Daoy (cell line): ENCODE measurements at regions not wholly inside any gene's neighbourhood (a gene's known extent, or its start where the extent isn't known, plus 50 kb on each side); places are given as distances from the start of the nearest gene placed in this dataset.
A peak's percentile ranks its signal among the peaks of the same experiment; 100 is the strongest.
"Not testable (repeated sequence)": the region's sequence is repeated elsewhere in the genome, so short reads cannot be mapped to it uniquely, and the experiment has no call there.

Experiments used
- DNase-seq: peaks from one replicate; pipeline ENCODE4 v3.0.0-alpha.2; 2015; ENCODE audit warnings: low read depth

DNA sequence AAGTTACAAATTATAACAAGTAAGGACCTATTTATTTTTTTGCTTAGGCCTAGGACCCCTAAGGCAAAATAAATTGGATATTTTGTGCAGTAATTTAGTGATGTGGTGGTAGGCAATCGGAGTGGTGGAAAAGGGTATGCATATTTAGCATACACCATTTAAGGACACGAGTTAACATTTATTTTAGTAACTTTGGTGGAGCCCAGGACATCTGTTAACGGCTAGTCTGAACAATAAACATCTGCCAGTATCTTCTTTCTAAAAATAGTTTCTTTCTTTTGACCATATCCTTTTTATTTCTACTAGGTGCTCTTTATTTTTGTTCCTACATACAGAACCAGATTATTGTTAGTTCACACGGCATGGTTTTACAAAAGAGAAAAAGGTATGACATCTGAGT, 326.3 kb downstream of the CHL1 start:
- no peak for DNase-seq

DNA sequence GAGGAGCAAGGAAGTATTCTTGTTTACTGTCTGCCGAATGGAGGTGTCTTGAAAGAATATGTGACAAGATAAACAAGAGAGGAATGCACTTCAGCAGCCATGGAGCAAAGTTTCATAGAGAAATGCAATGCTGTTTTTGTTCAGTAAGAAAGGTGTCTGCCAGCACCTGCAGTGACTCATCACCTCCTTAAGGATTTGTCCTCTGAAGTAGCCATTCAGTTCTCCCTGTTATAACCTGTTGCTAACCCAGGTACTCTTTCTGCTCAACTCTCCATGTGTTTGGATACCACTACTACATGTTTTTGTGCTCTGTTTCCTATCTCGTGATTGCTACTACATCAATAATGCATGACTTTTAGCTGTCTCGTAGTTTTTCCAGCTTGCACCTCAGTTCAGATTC, 328.9 kb downstream of the CHL1 start:
- DNase-seq: no peak

DNA sequence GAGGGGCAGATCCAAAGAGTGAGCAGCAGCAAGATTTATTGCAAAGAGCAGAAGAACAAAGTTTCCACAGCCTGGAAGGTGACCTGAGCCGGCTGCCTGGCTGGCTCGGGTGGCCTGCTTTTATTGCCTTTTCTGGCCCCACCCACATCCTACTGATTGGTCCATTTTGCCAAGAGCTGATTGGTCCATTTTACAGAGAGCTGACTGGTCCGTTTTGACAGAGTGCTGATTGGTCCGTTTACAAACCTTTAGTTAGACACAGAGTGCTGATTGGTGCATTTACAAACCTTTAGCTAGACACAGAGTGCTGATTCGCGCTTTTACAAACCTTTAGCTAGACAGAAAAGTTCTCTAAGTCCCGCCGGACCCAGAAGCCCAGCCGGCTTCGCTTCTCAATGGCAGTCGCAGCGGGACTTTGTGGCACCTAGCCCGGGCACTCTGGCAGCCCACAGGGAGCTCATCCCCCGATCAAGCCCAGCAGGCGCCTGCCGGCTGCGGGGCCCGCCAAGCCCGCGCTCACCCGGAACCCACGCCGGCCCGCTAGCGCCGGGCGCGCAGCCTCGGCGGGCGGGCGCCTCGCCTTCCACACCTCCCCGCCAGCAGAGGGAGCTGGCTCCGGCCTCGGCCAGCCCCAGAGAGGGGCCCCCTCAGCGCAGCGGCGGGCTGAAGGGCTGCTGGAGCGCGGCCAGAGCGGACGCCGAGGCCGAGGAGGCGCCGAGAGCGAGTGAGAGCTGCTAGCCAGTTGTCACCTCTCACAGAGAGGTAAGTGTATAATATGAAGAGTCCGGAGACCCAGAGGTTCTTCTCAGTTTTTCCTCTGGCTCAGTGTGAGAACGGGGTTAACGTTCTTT, 339.2 kb downstream of the CHL1 start:
- DNase-seq: peak; percentile 0

DNA sequence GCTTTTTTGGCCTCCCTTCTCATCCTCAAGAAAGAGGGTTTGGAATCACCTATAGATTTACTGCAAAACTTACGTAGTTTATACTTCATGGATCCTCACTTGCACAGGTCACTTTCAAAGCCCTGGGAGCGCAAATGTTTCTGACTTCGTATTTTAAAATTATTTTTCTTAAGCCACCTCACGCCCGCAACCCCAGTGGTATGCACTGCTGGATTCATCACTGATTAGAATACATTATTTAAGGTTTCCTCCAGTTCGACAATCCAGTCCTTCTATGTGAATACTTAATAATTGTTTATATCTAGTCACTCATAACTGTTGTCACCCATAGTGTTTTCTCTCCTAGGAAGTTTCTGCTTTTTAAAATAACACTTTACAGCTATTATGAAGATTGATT, 339.9 kb downstream of the CHL1 start:
- DNase-seq: no peak

DNA sequence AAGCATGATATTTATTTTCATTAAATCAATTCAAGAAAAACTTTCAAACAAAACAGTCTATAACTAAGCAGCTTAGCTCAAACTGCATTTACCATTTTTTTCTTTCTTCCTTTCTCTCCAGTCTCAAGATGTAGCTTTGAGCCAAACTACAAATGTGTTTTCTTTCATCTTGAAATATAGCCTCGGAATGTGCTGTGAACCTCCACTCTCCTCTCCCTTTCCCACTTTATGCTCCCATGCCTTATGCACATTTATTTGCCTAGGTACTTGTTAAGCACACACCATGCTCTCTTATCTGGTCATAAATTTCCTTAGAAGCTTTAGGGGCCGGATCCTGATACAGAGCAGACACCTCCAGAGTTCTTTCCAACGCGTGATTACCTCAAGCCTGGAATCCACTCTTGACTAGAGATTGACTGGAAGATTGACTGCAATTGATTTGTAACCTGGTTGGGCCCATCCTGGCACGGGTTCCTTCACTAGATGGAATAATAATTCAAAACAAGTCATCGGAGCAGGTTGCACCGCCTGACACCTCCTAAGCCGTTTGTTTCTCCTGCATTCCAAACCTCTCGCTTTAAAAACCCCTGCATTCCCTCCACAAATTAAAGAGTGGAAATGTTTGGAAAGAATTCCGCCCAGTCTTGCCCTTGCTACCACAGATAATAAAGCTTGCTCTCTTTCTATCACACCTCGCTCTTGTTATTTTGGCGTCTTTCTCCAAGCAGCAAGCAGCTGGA, 344.7 kb downstream of the CHL1 start:
- DNase-seq: no peak

DNA sequence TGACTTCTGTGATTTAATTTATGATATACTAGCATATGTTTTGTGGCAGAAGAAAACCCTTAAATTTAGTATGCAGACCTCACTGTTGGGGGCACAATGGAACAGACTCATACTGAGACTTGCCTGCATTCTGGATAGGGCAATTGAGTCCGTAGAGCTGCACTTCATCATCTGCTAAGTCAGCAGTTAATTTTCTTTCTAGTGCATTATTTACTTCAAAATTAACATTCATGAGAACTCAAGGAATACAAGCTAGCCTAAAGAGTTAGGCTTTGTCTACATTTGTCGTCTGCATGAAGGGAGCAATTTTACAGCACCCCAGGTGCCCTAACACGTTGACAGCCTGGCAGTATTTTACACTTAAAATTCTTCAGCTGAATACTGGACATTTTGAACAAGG, 345.5 kb downstream of the CHL1 start:
- DNase-seq: no peak

DNA sequence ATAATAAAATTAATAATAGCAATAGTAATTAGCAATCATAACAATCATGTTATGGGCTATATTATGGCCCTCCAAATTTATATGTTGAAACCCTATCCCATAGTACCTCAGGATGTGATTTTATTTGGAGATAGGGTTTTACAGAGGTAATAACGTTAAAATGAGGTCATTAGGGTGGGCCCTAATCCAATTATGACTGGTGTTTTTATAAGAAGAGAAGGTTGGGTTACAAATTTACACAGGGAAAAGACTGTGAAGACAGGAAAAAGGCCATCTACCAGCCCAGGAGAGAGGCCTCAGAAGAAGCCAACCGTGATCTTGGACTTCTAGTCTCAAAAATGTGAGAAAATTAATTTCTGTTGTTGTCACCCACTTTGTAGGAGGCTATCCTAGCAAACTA, 353.1 kb downstream of the CHL1 start:
- no peak for DNase-seq

DNA sequence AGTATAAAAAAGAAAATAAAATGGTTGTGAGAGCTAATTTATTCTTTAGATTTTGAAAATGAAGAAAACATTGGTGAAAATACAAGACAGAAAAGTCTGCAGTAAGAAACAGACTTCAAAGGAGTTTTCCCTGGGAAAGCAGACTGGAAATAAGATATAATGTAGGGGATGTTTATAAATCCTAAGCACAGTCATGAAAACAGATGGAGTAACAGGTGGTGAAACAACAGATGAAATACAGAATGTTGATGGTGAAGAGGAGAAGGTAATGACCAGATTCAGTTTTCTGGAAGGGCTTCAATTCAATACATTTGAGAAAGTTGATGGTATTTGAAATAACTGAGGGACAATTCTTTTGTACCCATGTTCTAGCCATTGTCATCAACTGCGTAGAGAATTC, 353.9 kb downstream of the CHL1 start:
- no peak for DNase-seq

DNA sequence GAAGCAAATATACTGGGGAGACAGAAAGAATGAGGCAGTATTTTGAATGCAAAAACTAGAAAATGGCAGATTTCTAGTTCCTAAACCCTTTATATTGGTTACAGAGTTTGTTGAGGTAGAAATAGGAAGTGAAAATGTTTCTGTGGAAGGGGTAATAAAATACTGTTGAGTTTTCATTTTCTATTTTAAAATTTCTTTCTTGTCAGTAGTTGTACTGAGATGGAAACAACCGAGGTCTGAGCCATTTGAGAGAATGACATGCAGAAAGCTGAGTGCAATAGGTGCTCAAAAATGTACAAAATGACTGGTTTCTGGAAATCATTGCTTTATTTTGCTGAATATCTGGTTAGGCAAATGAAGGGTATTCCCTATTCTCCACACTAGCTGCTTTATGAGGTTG, 361.4 kb downstream of the CHL1 start:
- DNase-seq: no peak

DNA sequence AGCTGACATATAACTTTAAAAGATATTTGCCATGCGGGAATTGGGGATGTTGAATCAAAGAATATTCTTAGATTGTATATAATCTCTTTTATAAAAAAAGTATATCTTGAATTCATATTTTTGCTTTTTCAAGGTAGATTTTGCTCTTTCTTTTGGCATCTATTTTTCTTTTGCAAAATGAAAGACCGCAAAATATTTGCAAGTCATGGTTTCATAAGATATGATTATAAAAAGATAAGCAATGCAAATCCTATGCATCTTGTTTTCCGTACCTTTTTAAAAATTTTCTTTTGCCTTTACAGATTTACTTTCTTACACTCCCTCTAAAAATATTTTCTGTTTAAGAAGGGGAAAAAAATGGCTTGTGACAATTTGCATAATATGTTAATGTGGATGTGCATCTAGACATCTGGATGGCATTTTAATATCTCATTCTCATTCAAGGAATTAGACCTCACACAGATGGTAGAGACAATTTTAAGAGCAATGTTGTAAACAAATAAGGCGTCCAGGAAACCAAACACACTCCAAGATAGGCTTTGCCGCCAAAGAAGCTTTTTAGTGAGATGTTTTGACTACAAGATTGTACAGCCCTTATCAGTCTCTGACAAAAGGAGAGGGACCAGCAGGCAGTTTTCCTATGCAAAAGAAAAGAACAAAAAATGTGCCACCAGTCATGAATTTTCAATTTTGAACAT, 371.1 kb downstream of the CHL1 start:
- DNase-seq: no peak

DNA sequence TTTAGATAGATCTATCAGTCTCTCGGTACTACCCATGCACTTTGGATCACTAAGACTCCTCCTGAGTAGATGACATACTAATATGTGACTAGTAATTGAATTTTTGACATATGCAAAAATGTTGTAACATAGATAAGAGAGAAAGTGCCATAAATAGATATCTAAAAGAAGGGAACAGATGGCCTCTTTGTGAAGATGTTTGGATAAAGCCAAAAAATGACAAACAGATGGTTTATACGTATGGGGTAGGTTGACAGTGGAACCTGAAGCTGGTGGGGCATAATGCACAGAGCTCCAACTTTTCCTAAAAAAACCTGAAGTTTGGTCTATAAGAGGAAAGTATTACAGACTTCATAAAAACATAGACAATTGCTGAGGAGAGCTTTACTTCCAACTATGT, 383.0 kb downstream of the CHL1 start:
- DNase-seq: not testable (repeated sequence)

DNA sequence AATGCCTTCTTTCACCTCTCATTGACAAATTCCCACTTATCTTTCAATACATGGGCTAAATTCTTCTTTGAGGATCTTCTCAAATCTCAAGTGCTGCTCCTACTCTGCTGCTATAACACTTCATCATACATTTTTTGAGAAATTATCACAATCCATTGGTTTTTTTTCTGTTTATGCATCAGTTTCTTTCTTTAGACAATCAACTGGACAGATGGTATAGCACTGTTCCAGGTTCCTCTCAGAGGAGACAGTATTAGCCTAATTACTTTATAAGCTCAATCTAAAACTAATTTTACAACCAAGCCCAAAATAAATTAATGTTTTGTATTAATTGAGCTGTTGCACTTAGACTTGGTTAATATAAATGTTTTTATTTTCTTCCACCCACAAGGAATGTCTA, 392.5 kb downstream of the CHL1 start:
- DNase-seq: not testable (repeated sequence)

DNA sequence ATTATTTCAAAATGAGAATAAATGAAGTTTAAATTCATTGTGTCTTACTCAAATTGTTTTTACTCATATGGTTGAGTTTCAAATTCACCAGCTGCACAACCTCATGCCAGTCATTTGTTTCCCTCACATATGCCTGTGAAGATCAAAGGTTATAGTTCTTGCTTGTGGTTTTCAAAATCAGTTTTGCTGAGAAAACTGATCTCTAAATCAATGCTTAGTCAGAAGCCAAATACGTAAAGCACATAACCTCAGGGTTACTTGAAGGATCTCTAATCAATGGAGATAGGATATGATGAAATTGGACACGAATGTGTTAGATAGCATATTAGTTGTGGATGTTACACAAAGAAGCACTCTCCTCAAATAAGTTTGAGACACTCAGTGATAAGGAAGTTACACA, 400.7 kb downstream of the CHL1 start:
- not testable (repeated sequence) for DNase-seq

DNA sequence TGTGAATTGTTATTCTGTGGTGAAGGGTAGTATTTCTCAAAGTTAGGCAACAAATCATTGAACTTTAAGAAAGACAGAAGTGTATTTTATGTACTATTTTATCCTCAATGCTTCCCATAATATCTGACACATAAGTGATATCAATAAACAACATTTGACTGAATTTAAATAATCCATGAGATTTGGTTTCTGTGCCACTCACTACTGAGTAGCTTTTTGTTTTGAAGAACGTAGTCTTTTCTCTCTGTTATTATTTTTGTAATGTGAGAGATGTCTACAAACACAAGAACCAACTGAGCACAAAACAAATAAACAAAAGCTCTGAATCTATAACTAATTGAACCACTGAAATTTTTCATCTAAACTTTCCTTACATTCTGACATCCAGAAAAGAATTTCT, 401.2 kb downstream of the CHL1 start:
- DNase-seq: not testable (repeated sequence)

DNA sequence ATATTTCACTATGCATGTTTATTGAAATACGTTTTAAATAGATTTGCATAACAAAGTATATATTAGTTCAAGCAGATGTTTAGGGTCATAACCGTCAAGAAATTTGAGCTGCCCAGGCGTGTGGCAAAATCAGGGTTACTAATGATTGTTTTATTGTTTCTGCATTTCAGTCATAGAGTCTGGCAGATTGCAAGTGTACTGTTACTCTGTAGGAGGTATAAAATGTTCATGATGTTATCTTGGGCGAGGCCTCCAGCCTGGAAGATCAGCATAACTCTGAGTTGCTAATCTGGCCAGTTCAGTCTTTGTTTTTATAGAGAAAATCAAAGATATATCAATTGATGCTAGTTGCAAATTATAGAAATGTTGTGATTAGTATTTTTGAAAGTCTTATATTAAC, 410.9 kb downstream of the CHL1 start:
- DNase-seq: not testable (repeated sequence)

DNA sequence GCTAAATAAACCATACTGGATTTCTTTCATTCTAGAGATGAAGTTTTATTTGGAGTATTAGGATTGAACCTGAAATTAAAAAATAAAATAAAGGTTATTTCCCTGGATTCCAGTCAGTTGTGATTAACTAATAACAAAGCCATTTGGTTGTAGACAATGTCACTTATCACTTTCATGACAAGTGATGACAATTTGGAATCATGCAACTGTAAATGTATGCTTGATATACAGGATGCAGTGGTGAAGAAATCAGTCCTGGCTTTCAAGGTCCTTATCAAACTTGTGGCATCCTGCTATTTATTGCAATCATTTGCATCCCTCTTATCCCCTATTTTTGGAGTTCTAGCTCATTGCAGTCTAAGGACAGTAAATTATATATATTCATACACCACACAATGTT, 425.2 kb downstream of the CHL1 start:
- no peak for DNase-seq

DNA sequence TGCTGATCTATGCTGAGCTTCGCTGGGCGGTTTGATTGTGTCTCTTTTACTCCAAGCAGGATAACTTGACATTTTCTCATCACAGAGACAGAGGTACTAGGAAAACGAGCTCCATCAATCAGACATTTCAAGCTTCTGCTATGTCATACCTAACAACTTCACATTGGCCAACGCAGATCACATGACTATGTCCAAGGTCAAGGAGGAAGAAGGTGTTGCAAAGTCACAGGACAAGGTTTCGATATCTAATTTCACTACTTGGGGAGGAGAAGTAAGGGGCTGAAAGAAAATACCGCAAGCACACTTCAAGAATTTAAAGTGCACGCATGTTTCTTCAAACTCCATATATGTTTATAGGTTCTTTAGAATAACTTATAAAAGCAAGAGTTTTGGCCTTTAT, 425.8 kb downstream of the CHL1 start:
- no peak for DNase-seq

DNA sequence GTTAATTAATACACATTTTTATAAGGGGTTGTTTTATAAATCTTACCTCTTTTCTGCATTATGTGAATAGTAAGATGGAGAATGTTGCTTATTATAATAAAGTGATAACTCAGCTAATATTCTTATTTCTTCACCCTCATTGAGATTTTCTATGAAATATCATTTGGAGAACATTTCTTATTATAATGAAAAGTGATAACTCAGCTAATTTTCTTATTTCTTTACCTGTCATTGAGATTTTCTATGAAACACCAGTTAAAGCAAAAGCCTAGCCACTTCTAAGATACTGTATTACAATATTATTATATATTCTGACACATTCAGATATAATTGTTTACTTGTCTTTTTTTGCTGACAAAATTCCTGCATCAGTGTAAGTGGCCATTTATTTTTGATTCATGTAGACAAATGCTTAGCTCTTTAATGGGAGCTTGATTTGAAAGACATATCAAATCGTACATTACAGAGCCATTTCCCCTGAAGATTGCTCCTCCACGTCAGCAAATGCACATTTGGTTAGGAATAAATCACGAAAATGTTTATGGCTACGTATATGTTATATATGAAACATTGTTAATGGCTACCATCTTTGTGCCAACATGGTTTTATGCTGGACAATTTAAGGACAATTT, 427.5 kb downstream of the CHL1 start:
- no peak for DNase-seq

DNA sequence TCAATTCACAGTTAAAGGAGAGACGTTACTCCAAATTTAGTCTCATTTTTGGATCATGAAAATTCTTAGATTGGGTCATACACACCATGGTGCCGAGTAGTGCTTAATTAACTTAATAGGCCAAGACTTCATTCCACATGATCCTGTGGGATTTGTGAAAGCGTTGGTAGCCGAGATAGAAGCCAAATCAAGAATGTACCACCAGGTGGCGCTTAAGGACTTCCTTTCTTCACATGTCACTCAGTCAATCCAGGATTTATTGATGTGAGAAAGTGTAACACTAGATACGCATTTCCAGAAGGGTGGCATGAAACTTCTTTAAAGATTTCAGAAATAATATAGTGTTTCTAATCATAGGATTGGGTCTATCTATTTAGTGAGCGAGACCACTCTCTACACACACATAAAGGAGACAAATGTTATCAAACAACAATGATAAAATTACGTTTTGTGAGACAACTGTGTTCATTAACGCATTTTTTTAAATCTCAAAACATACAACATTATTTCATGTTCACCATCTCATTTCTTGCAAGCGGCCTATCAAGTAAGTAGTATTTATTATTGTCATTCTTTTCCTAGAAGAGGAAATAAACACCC, 436.1 kb downstream of the CHL1 start:
- peak; percentile 2 for DNase-seq

DNA sequence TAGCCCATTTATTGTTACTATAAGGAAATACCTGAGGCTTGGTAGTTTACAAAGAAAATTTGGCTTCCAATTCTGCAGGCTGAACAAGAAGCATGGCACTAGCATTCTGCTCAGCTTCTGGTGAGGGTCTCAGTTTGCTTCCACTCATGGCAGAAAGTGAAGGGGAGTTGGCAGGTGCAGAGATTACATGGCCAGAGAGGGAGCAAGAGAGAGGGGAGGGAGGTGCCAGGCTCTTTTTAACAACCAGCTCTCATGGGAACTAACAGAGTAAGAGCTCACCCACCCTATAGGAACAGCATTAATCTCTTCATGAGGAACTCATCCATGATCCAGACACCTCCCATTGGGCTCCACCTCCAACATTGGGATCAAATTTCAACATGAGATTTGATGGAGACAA, 437.9 kb downstream of the CHL1 start:
- no peak for DNase-seq

DNA sequence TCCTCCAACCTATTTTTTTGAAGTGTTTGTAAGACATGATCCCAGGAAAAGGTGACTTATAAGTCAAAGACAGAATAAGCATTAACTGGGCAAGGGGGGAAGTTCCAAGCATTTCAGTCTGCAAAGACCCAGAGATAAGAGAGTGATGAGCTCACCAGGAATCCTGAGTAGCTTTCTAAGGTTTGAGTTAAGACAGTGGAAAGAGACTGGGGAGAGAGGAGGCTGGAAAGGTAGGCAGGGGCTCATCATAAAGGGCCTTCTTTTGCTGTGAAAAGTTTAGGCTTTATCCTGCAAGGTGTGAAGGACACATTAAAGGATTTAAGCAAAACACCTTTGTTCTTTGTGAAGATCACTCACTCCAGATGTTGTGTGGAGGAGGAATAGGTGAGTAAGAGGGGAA, 438.8 kb downstream of the CHL1 start:
- no peak for DNase-seq

DNA sequence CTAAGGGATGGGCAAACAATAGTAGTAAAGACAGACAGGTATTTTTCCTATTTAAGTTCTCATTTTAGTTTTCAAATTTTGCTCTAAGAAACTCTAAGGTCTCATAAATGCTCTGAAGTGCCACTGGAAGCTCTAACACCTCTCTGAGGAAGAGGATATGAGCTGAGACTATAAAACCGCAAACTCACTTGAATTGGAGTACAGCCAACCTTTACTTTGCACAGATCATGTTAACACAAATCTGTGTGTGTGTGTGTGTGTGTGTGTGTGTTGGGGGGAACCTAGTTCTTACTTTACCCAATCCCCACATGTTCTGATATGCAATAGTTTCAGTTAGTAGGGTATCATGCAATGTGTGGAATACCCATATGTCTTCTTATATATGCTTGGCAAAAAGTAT, 446.8 kb downstream of the CHL1 start:
- no peak for DNase-seq
